CD14-positive monocyte (primary cell): ENCODE measurements at regions not wholly inside any gene's neighbourhood (a gene's known extent, or its start where the extent isn't known, plus 50 kb on each side); places are given as distances from the start of the nearest gene placed in this dataset.

Source experiments
- DNase-seq, 3 donors: peaks; one replicate each; pipeline ENCODE4 v3.0.0-alpha.2; 2011 to 2022
- H2AFZ ChIP-seq: 2 replicates; pipeline ENCODE4 v1.6.0; 2012; ENCODE audit warnings: mild to moderate bottlenecking, low read depth, low read length, inconsistent platforms; ENCODE audit not compliant: insufficient read depth, poor library complexity, severe bottlenecking
- H3K27ac ChIP-seq, 2 donors: 1 replicate in 1 of 2; 2 replicates in 1 of 2; pipeline ENCODE4 v1.5.1; 2012 to 2013; ENCODE audit warnings: low read length in 2 of 2, control low read depth in 1 of 2, inconsistent platforms in 1 of 2, low read depth in 1 of 2, mild to moderate bottlenecking in 1 of 2
- H3K27me3 ChIP-seq, 2 donors: one replicate each; pipeline versions ENCODE4 v1.6.0 to v1.6.1; 2011 to 2013; ENCODE audit warnings: low read length in 2 of 2; ENCODE audit not compliant: control insufficient read depth in 2 of 2, insufficient read depth in 2 of 2
- H3K36me3 ChIP-seq, 2 donors: replicated peaks in 1 of 2; 1 replicate in 1 of 2; 2 replicates in 1 of 2; pipeline versions ENCODE4 v1.5.1 to v1.6.1; 2012 to 2013; ENCODE audit warnings: low read length in 2 of 2, control low read depth in 1 of 2, inconsistent platforms in 1 of 2, mild to moderate bottlenecking in 1 of 2; ENCODE audit not compliant: insufficient read depth in 2 of 2, control insufficient read depth in 1 of 2
- H3K4me1 ChIP-seq, 2 donors: 1 replicate in 1 of 2; 2 replicates in 1 of 2; pipeline versions ENCODE4 v1.5.1 to v1.6.1; 2012 to 2013; ENCODE audit warnings: low read length in 2 of 2, control low read depth in 1 of 2, inconsistent platforms in 1 of 2, mild to moderate bottlenecking in 1 of 2, moderate library complexity in 1 of 2; ENCODE audit not compliant: insufficient read depth in 2 of 2, control insufficient read depth in 1 of 2
- H3K4me2 ChIP-seq: replicated peaks from 2 replicates; pipeline ENCODE3; 2012; ENCODE audit warnings: low read length, moderate library complexity, mild to moderate bottlenecking; ENCODE audit not compliant: poor library complexity, severe bottlenecking; ENCODE audit errors: extremely low read depth
- H3K4me3 ChIP-seq, 3 experiments: fragments of 200-600 bp in 1 of 3; sonication (generic) in 1 of 3; replicated peaks in 1 of 3; 1 replicate in 2 of 3; 2 replicates in 1 of 3; pipeline ENCODE4 v1.5.1; 2011 to 2013; ENCODE audit warnings: low read length in 3 of 3, mild to moderate bottlenecking in 3 of 3, control low read depth in 2 of 3, low read depth in 2 of 3, inconsistent platforms in 1 of 3, moderate library complexity in 1 of 3
- H3K79me2 ChIP-seq: 2 replicates; pipeline ENCODE4 v1.6.0; 2012; ENCODE audit warnings: mild to moderate bottlenecking, control low read depth, inconsistent platforms, low read length, moderate library complexity; ENCODE audit not compliant: insufficient read depth
- H3K9ac ChIP-seq: 2 replicates; pipeline ENCODE4 v1.6.0; 2017; ENCODE audit warnings: low read length, mild to moderate bottlenecking; ENCODE audit not compliant: insufficient read depth, poor library complexity, severe bottlenecking
- H3K9me3 ChIP-seq, 2 donors: replicated peaks in 1 of 2; 1 replicate in 1 of 2; 2 replicates in 1 of 2; pipeline versions ENCODE4 v1.5.1 to v1.6.1; 2012 to 2013; ENCODE audit warnings: low read length in 2 of 2, control low read depth in 1 of 2; ENCODE audit not compliant: control insufficient read depth in 1 of 2, insufficient read depth in 1 of 2
- H4K20me1 ChIP-seq: 2 replicates; pipeline ENCODE4 v1.6.0; 2012; ENCODE audit warnings: mild to moderate bottlenecking, low read length, control low read depth, moderate library complexity; ENCODE audit not compliant: insufficient read depth
- H3K27ac Mint-ChIP-seq, 7 donors: one replicate each; pipeline ENCODE4 v1.8.0; 2020; ENCODE audit warnings: mild to moderate bottlenecking in 7 of 7, mixed read lengths in 7 of 7, moderate library complexity in 6 of 7, inconsistent platforms in 2 of 7
- H3K27me3 Mint-ChIP-seq, 3 donors: one replicate each; pipeline ENCODE4 v1.8.0; 2021 to 2022; ENCODE audit warnings: low read depth in 3 of 3, mild to moderate bottlenecking in 3 of 3, mixed read lengths in 3 of 3, moderate library complexity in 3 of 3, inconsistent platforms in 1 of 3
- H3K36me3 Mint-ChIP-seq, 2 donors: one replicate each; pipeline ENCODE4 v1.8.0; 2020; ENCODE audit warnings: mixed read lengths in 2 of 2, inconsistent platforms in 1 of 2, mild to moderate bottlenecking in 1 of 2
- H3K4me1 Mint-ChIP-seq: one replicate; pipeline ENCODE4 v1.8.0; 2020; ENCODE audit warnings: mild to moderate bottlenecking, mixed read lengths
- H3K4me3 Mint-ChIP-seq, 2 donors: one replicate each; pipeline ENCODE4 v1.8.0; 2020; ENCODE audit warnings: mild to moderate bottlenecking in 2 of 2, mixed read lengths in 2 of 2, moderate library complexity in 1 of 2
- H3K9me3 Mint-ChIP-seq, 7 donors: one replicate each; pipeline ENCODE4 v1.8.0; 2020 to 2022; ENCODE audit warnings: mixed read lengths in 7 of 7, mild to moderate bottlenecking in 6 of 7, moderate library complexity in 6 of 7, inconsistent platforms in 2 of 7
- CTCF ChIP-seq: fragments of 200-600 bp; IDR thresholded peaks from one replicate; pipeline ENCODE4 v1.8.0; 2022; ENCODE audit warnings: antibody characterized with exemption, mild to moderate bottlenecking
- WGBS: methylation state at CpG from one replicate; pipeline ENCODE4 v1.1.5; 2013; ENCODE audit warnings: missing lambda C conversion rate; ENCODE audit not compliant: insufficient coverage; 5-methylcytosine and 5-hydroxymethylcytosine counted together
- intact Hi-C, 2 donors: fragments of 100-400 bp; cut with micrococcal nuclease; formaldehyde crosslinking; loops; one replicate each; pipeline versions ENCODE4 v1.15.0 to v1.15.1; 2023

- Mint-ChIP-seq H3K36me3 (no peaks in the 10 kb centered on the region), H3K27me3 (no peaks in the 10 kb centered on the region), H3K4me3 (no peak overlapping the region), H3K9me3 (peaks cover 0 to 10% (median 3%) of the 10 kb centered on the region in 7 donors), H3K4me1 (peaks cover 3% of the 10 kb centered on the region), H3K27ac (no peak overlapping the region)
- Histone ChIP-seq H4K20me1 (no peaks in the 10 kb centered on the region), H3K4me3 (no peak overlapping the region), H3K79me2 (no peaks in the 10 kb centered on the region), H3K4me1 (no peaks in the 10 kb centered on the region), H3K27ac (no peak overlapping the region), H3K27me3 (no peaks in the 10 kb centered on the region), H2AFZ (no peak overlapping the region), H3K9me3 (no peaks in the 10 kb centered on the region), H3K9ac (no peak overlapping the region), H3K36me3 (no peaks in the 10 kb centered on the region), H3K4me2 (no peak overlapping the region)
- TF ChIP-seq CTCF = no peak
- 100% methylated on average over 3 of the region's 3 CpGs for WGBS
- DNase-seq = no peak
- intact Hi-C loops = no loop called here
These were observed 80.8 kb upstream of the C12orf71 start for GRCh38 chr12:27163048-27163715.

GRCh38 chr12:27163894-27164293, 80.2 kb upstream of the STK38L start:
- H3K9me3 Mint-ChIP-seq = peaks cover 0 to 10% (median 3%) of the 10 kb centered on the region in 7 donors
- Histone ChIP-seq H3K4me3 (no peak overlapping the region), H3K4me1 (no peaks in the 10 kb centered on the region), H2AFZ (no peak overlapping the region), H3K36me3 (no peaks in the 10 kb centered on the region), H3K27ac (no peak overlapping the region), H3K9ac (no peak overlapping the region), H3K27me3 (no peaks in the 10 kb centered on the region), H3K9me3 (no peaks in the 10 kb centered on the region), H3K4me2 (no peak overlapping the region), H3K79me2 (no peaks in the 10 kb centered on the region), H4K20me1 (no peaks in the 10 kb centered on the region)
- TF ChIP-seq CTCF = no peak
- intact Hi-C loops = no loop called here
- peaks cover 0 to 2% (median 0%) of the 10 kb centered on the region in 3 donors for H3K27me3 Mint-ChIP-seq
- WGBS = no CpG with 5 or more reads among the region's 1 CpG
- H3K36me3 Mint-ChIP-seq = no peaks in the 10 kb centered on the region
- H3K4me1 Mint-ChIP-seq = peaks cover 3% of the 10 kb centered on the region
- H3K27ac Mint-ChIP-seq = no peak overlapping the region
- no peak overlapping the region for H3K4me3 Mint-ChIP-seq
- no peak for DNase-seq
